ENCODE measurements at regions not wholly inside any gene's neighbourhood (a gene's known extent, or its start where the extent isn't known, plus 50 kb on each side); places are given as distances from the start of the nearest gene placed in this dataset.

- intact Hi-C loops (cut with micrococcal nuclease; ENCODE audit: unreplicated experiment) (loop anchor here (5.0 kb wide), 1 partner anchor 254 kb away; no protein-coding TSS in a partner anchor), in situ Hi-C loops (cut with HindIII; ENCODE audit: extremely low pct_ligation_motif_present, low pct_unique_long_range_greater_than_20kb) (no loop called here)
- H3K9ac ChIP-seq (ENCODE audit: insufficient read depth, low read depth, low read length) = no peak overlapping the region
- no peaks in the 10 kb centered on the region for H4K20me1 ChIP-seq (ENCODE audit: insufficient read depth, low read length)
- ChIA-PET CTCF (ENCODE audit: low intra/inter-chr PET ratio, low total read pairs) (no interaction called here), POLR2A (no interaction called here)
- H3K4me2 ChIP-seq (ENCODE audit: low read depth, low read length) = no peak overlapping the region
- DNase-seq (ENCODE audit: low spot score) = no peak
- no peak overlapping the region for H2AFZ ChIP-seq (ENCODE audit: low read length)
- no peaks in the 10 kb centered on the region for H3K36me3 ChIP-seq (replicated peaks in 1 of 2; ENCODE audit: control insufficient read depth in 1 of 2, insufficient read depth in 2 of 2, low read length in 2 of 2)
- no peaks in the 10 kb centered on the region for H3K9me3 ChIP-seq (ENCODE audit: low read length)
- ATAC-seq = no peak
- no peak for FAIRE-seq
- TF ChIP-seq ZNF775 (CRISPR knock-in tag; IDR thresholded peaks at IDR 0.05; ENCODE audit: borderline replicate concordance) = no peak
- no peaks in the 10 kb centered on the region for H3K27me3 ChIP-seq (ENCODE audit: control insufficient read depth in 1 of 2, insufficient read depth in 2 of 2, low read length in 2 of 2)
- H3K27ac ChIP-seq (ENCODE audit: extremely low read length, insufficient read depth, low read length) = no peak overlapping the region
- H3K4me1 ChIP-seq (ENCODE audit: insufficient read depth, low read length) = no peaks in the 10 kb centered on the region
- no peak overlapping the region for H3K4me3 ChIP-seq (replicated peaks in 1 of 3; ENCODE audit: insufficient read depth in 1 of 3, low read depth in 2 of 3, low read length in 3 of 3)
- no TSS peak for BruUV-seq (replicated peaks)
- no peaks in the 10 kb centered on the region for H3K79me2 ChIP-seq (ENCODE audit: insufficient read depth, low read length)
These were observed 396.6 kb downstream of the DMAC1 start for GRCh38 chr9:7403028-7403389.

GRCh38 chr9:7402334-7403027 is 397.1 kb downstream of the DMAC1 start:
- in situ Hi-C loops (cut with HindIII; ENCODE audit: extremely low pct_ligation_motif_present, low pct_unique_long_range_greater_than_20kb) = no loop called here
- ATAC-seq = no peak
- H3K36me3 ChIP-seq (replicated peaks in 1 of 2; ENCODE audit: control insufficient read depth in 1 of 2, insufficient read depth in 2 of 2, low read length in 2 of 2) = no peaks in the 10 kb centered on the region
- H3K79me2 ChIP-seq (ENCODE audit: insufficient read depth, low read length) = no peaks in the 10 kb centered on the region
- no peak overlapping the region for H3K4me3 ChIP-seq (replicated peaks in 1 of 3; ENCODE audit: insufficient read depth in 1 of 3, low read depth in 2 of 3, low read length in 3 of 3)
- intact Hi-C loops (cut with micrococcal nuclease; ENCODE audit: unreplicated experiment) = loop anchor here (5.0 kb wide), 1 partner anchor 255 kb away; no protein-coding TSS in a partner anchor
- no peak overlapping the region for H2AFZ ChIP-seq (ENCODE audit: low read length)
- no peaks in the 10 kb centered on the region for H3K9me3 ChIP-seq (ENCODE audit: low read length)
- no peak for FAIRE-seq
- WGBS (ENCODE audit: low lambda C conversion rate) = 0% methylated on average over 2 of the region's 2 CpGs
- POLR2A ChIA-PET = no interaction called here
- CTCF ChIA-PET (ENCODE audit: low intra/inter-chr PET ratio, low total read pairs) = interaction anchor here (1.1 kb wide), 1 partner anchor 134 kb away, joined by 5 read pairs; no protein-coding TSS in a partner anchor
- H3K4me1 ChIP-seq (ENCODE audit: insufficient read depth, low read length) = no peaks in the 10 kb centered on the region
- no peak for DNase-seq (ENCODE audit: low spot score)
- H3K4me2 ChIP-seq (ENCODE audit: low read depth, low read length) = no peak overlapping the region
- H3K9ac ChIP-seq (ENCODE audit: insufficient read depth, low read depth, low read length) = no peak overlapping the region
- no peak overlapping the region for H3K27ac ChIP-seq (ENCODE audit: extremely low read length, insufficient read depth, low read length)
- no TSS peak for BruUV-seq (replicated peaks)
- H3K27me3 ChIP-seq (ENCODE audit: control insufficient read depth in 1 of 2, insufficient read depth in 2 of 2, low read length in 2 of 2) = no peaks in the 10 kb centered on the region
- H4K20me1 ChIP-seq (ENCODE audit: insufficient read depth, low read length) = no peaks in the 10 kb centered on the region
- TF ChIP-seq TARDBP (CRISPR knock-in tag; IDR thresholded peaks at IDR 0.05) (no peak), TAF15 (IDR thresholded peaks at IDR 0.05; ENCODE audit: low read depth, low read length, poor library complexity, severe bottlenecking) (no peak), ZNF142 (CRISPR knock-in tag; IDR thresholded peaks at IDR 0.05) (no peak), BCL6 (CRISPR knock-in tag; IDR thresholded peaks at IDR 0.05) (no peak), AKAP8 (CRISPR knock-in tag; IDR thresholded peaks at IDR 0.05) (no peak), TFE3 (CRISPR knock-in tag; IDR thresholded peaks at IDR 0.05) (no peak), ZBTB49 (CRISPR knock-in tag; IDR thresholded peaks at IDR 0.05; ENCODE audit: borderline replicate concordance) (no peak)

Measured in HepG2 (cell line).